ENCODE measurements at regions not wholly inside any gene's neighbourhood (a gene's known extent, or its start where the extent isn't known, plus 50 kb on each side); places are given as distances from the start of the nearest gene placed in this dataset.
"Not testable (repeated sequence)": the region's sequence is repeated elsewhere in the genome, so short reads cannot be mapped to it uniquely, and the experiment has no call there.

DNA sequence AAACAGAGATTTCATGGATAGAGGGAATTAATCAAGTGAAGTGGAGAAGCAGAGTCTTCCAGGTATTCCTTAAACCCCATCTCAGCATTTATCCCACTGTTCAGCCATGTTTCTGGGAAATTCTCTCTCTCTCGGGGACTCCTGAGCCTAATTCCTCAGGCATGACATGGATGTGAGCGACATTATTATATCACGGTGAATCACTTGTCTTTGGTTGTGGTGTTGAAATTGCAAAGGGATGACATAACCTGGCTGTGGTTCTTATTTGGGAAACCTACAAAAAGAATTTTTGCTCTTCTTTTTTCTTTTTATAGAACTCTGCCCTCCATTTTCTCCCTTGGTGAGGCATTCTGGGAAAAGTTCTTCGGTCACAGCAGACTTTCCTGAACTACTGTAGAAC is 457.9 kb upstream of the PTGER4 start:
- Histone ChIP-seq H3K4me1 (no peaks in the 10 kb centered on the region), H3K4me3 (no peak overlapping the region), H3K9me3 (no peaks in the 10 kb centered on the region), H3K36me3 (replicated peaks) (no peaks in the 10 kb centered on the region), H3K27me3 (ENCODE audit: low read depth) (peaks cover 3% of the 10 kb centered on the region; the same call in 1 of the 2 replicates)
- DNase-seq (ENCODE audit: low spot score in 2 of 2) = no peak
- in situ Hi-C loops (cut with MboI; ENCODE audit: low sequenced_read_pairs) = no loop called here

DNA sequence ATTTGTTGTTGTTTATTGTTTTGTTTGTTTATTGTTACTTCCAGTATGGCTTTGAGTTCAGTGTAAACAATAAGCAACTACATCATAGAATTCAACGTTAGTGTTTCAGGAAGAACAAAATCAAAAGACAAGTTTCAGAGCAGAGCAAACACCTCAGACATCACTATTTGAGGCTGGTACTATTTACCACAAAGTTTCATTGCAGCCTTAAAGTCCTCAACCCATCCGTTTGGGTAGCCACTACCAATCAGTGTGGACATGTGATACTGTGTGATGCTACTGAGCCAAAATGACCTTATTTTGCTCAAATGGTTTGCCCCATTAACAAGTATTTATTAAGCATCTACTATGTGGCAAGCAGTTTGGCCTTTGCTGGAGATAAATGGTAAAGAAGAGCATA is 458.5 kb upstream of the PTGER4 start:
- DNase-seq (ENCODE audit: low spot score in 2 of 2) = no peak
- Histone ChIP-seq H3K36me3 (replicated peaks) (no peaks in the 10 kb centered on the region), H3K27me3 (ENCODE audit: low read depth) (peaks cover 3% of the 10 kb centered on the region; the same call in 1 of the 2 replicates), H3K4me1 (no peaks in the 10 kb centered on the region), H3K4me3 (no peak overlapping the region), H3K9me3 (no peaks in the 10 kb centered on the region)
- in situ Hi-C loops (cut with MboI; ENCODE audit: low sequenced_read_pairs) = no loop called here

GRCh38 chr5:40220260-40220659 is 459.5 kb upstream of the PTGER4 start:
- in situ Hi-C loops (cut with MboI; ENCODE audit: low sequenced_read_pairs) = no loop called here
- no peaks in the 10 kb centered on the region for H3K36me3 ChIP-seq (replicated peaks)
- no peak overlapping the region for H3K4me3 ChIP-seq
- H3K9me3 ChIP-seq = no peaks in the 10 kb centered on the region
- no peaks in the 10 kb centered on the region for H3K27me3 ChIP-seq (ENCODE audit: low read depth)
- DNase-seq (ENCODE audit: low spot score in 2 of 2) = no peak
- H3K4me1 ChIP-seq = no peaks in the 10 kb centered on the region

- in situ Hi-C loops (cut with MboI; ENCODE audit: low sequenced_read_pairs) = no loop called here
- H3K27me3 ChIP-seq (ENCODE audit: low read depth) = no peaks in the 10 kb centered on the region
- no peaks in the 10 kb centered on the region for H3K36me3 ChIP-seq (replicated peaks)
- H3K4me1 ChIP-seq = no peaks in the 10 kb centered on the region
- H3K4me3 ChIP-seq = no peak overlapping the region
- no peaks in the 10 kb centered on the region for H3K9me3 ChIP-seq
- no peak for DNase-seq (ENCODE audit: low spot score in 2 of 2)
Observed at GRCh38 chr5:40217553-40217952, 462.2 kb upstream of the PTGER4 start.

GRCh38 chr5:40210694-40211093 is 469.0 kb upstream of the PTGER4 start:
- no peak for DNase-seq (ENCODE audit: low spot score in 2 of 2)
- Histone ChIP-seq H3K4me1 (no peaks in the 10 kb centered on the region), H3K36me3 (replicated peaks) (no peaks in the 10 kb centered on the region), H3K27me3 (ENCODE audit: low read depth) (no peaks in the 10 kb centered on the region), H3K9me3 (no peaks in the 10 kb centered on the region), H3K4me3 (no peak overlapping the region)
- in situ Hi-C loops (cut with MboI; ENCODE audit: low sequenced_read_pairs) = no loop called here

- no peaks in the 10 kb centered on the region for H3K27me3 ChIP-seq (ENCODE audit: low read depth)
- no peaks in the 10 kb centered on the region for H3K4me1 ChIP-seq
- DNase-seq (ENCODE audit: low spot score in 2 of 2) = no peak
- in situ Hi-C loops (cut with MboI; ENCODE audit: low sequenced_read_pairs) = no loop called here
- no peaks in the 10 kb centered on the region for H3K36me3 ChIP-seq (replicated peaks)
- no peak overlapping the region for H3K4me3 ChIP-seq
- H3K9me3 ChIP-seq = no peaks in the 10 kb centered on the region
Observed at GRCh38 chr5:40206030-40206429, 473.7 kb upstream of the PTGER4 start.

DNA sequence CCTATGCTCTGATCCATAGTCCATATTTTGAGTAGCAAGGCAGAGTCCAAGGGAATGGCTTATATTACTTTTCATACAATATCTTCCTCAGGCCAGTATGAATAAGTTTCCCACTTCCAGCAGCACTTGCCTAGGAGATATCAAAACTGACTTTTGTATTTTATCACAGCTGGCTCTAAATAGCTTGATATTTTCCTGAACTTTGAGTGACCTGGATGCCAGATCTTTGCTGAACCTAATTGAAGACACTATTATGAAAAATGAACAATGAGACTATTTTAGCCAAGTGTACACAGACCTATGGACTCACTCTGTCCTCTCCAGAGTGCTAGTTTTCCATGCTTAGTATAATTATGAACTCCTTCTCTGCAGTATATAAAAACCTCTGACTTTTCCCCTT is 475.6 kb upstream of the PTGER4 start:
- no peak for DNase-seq (ENCODE audit: low spot score in 2 of 2)

DNA sequence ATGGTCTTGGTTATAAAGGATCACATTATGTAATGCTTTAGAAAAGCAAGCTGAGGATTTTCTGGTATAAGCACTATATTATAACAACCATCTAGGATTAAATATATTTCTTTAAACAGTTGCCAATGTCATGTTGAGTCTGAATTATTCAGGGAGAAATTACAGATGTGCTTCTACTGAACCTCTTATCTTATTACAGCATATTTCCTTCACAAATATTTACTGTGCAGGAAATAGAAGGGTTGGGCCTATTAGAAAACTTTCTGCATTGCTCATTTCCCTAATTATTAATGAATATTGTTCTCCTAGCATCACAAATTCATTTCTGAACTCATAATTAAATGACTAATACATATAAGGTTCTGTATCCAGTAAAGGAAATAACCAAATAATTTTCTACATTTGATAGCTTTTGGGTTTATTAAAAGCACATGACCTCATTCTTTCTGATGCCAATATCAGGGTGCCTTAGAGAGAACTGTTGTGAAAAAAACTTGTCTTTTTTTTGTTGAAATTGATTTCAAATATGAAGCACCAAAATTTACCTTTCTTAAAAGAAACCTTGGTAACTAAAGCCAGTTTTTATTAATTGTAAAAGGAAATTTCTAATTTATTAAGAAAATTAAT is 476.8 kb upstream of the PTGER4 start:
- in situ Hi-C loops (cut with MboI; ENCODE audit: low sequenced_read_pairs) = no loop called here
- Histone ChIP-seq H3K4me3 (no peak overlapping the region), H3K9me3 (no peaks in the 10 kb centered on the region), H3K27me3 (ENCODE audit: low read depth) (no peaks in the 10 kb centered on the region), H3K36me3 (replicated peaks) (no peaks in the 10 kb centered on the region), H3K4me1 (no peaks in the 10 kb centered on the region)
- no peak for DNase-seq (ENCODE audit: low spot score in 2 of 2)

More for the DNA sequence above, 475.6 kb upstream of the PTGER4 start:
- in situ Hi-C loops (cut with MboI; ENCODE audit: low sequenced_read_pairs) = no loop called here
- Histone ChIP-seq H3K4me1 (no peaks in the 10 kb centered on the region), H3K4me3 (no peak overlapping the region), H3K36me3 (replicated peaks) (no peaks in the 10 kb centered on the region), H3K27me3 (ENCODE audit: low read depth) (no peaks in the 10 kb centered on the region), H3K9me3 (no peaks in the 10 kb centered on the region)

GRCh38 chr5:40198736-40199135 is 481.0 kb upstream of the PTGER4 start:
- no peaks in the 10 kb centered on the region for H3K27me3 ChIP-seq (ENCODE audit: low read depth)
- in situ Hi-C loops (cut with MboI; ENCODE audit: low sequenced_read_pairs) = no loop called here
- no peaks in the 10 kb centered on the region for H3K36me3 ChIP-seq (replicated peaks)
- H3K9me3 ChIP-seq = no peaks in the 10 kb centered on the region
- H3K4me1 ChIP-seq = no peaks in the 10 kb centered on the region
- DNase-seq (ENCODE audit: low spot score in 2 of 2) = no peak
- H3K4me3 ChIP-seq = no peak overlapping the region

- DNase-seq (ENCODE audit: low spot score in 2 of 2); H3K36me3 ChIP-seq (replicated peaks); H3K4me3 ChIP-seq; H3K4me1 ChIP-seq; H3K9me3 ChIP-seq; H3K27me3 ChIP-seq (ENCODE audit: low read depth); in situ Hi-C loops (cut with MboI; ENCODE audit: low sequenced_read_pairs): not testable (repeated sequence)
Observed at GRCh38 chr5:40195574-40195973, 484.1 kb upstream of the PTGER4 start.

DNA sequence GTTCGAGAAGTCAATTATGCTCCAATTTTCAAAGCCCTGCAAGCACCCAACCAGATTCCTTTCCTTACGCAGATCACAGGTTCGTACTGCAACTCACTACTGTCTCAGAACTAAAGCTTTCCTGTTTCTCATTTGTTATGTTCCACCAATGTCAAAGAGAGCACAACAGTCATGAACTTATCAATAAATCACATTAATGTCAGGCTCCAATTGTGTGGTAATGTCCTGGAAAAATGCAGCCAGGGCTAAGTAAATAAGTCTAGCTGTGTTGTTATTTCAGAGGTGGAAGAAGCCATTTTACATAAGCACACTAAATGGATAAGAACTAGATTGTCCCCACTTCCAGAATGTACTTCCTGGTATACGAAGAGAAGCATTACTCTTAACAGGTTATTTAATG is 488.6 kb upstream of the PTGER4 start:
- Histone ChIP-seq H3K36me3 (replicated peaks) (no peaks in the 10 kb centered on the region), H3K9me3 (no peaks in the 10 kb centered on the region), H3K27me3 (ENCODE audit: low read depth) (no peaks in the 10 kb centered on the region), H3K4me1 (no peaks in the 10 kb centered on the region), H3K4me3 (no peak overlapping the region)
- DNase-seq (ENCODE audit: low spot score in 2 of 2) = no peak
- in situ Hi-C loops (cut with MboI; ENCODE audit: low sequenced_read_pairs) = no loop called here

DNA sequence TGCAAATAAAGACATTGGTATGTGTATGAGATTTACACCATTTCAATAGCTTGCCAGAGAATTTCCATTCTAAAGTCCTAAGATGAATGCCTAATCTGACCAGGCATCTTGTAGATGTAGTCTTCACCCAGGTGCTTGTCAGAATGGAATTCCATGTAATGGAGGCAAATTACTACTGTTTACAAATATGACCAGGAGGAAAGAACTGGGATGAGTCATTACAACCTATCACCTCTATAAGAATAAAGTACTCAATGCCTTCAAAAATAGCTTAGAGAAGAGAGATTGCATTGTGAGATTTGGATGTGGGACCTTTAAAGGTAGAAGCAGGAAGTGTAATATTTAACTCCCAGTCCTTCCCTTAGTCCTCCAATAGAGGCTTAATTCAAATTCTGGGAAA is 507.0 kb upstream of the PTGER4 start:
- H3K27me3 ChIP-seq (ENCODE audit: low read depth) = no peaks in the 10 kb centered on the region
- no peaks in the 10 kb centered on the region for H3K4me1 ChIP-seq
- H3K36me3 ChIP-seq (replicated peaks) = no peaks in the 10 kb centered on the region
- in situ Hi-C loops (cut with MboI; ENCODE audit: low sequenced_read_pairs) = no loop called here
- DNase-seq (ENCODE audit: low spot score in 2 of 2) = no peak
- H3K9me3 ChIP-seq = no peaks in the 10 kb centered on the region
- no peak overlapping the region for H3K4me3 ChIP-seq

DNA sequence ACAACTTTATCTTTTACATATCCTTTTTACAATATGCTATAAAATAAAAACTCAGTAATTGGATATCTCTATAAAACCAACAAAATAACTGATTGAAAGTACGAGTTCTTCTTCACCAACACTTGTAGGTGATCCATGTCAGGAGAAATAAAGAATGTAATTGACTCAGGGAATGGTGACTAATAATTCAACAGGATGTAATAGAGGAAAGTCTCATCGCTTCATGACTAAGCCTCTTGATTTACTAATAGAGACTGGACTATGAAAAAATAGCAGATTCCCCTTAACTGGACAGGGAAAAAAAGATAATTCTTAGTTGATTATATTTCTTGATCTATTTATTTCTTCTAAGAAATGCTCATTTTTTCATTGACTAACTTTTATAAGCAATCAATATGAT is 507.7 kb upstream of the PTGER4 start:
- in situ Hi-C loops (cut with MboI; ENCODE audit: low sequenced_read_pairs) = no loop called here
- H3K9me3 ChIP-seq = no peaks in the 10 kb centered on the region
- no peak for DNase-seq (ENCODE audit: low spot score in 2 of 2)
- no peaks in the 10 kb centered on the region for H3K27me3 ChIP-seq (ENCODE audit: low read depth)
- no peaks in the 10 kb centered on the region for H3K4me1 ChIP-seq
- no peaks in the 10 kb centered on the region for H3K36me3 ChIP-seq (replicated peaks)
- H3K4me3 ChIP-seq = no peak overlapping the region

DNA sequence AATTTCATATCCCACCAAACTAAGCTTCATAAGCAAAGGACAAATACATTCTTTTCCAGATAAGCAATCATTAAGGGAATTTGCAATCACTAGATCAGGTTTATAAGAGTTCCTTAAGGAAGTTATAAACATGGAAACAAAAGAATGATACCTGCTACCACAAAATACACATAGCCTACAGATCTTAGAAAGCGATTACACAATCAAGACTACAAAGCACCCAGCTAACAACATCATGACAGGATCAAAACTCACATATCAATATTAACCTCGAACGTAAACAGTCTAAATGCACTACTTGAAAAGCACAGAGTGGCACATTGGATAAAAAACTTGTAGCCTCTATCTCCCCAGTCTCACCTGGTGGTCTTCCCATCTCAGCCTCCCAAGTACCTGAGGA is 512.4 kb upstream of the PTGER4 start:
- in situ Hi-C loops (cut with MboI; ENCODE audit: low sequenced_read_pairs) = no loop called here
- Histone ChIP-seq H3K4me3 (no peak overlapping the region), H3K4me1 (no peaks in the 10 kb centered on the region), H3K36me3 (replicated peaks) (no peaks in the 10 kb centered on the region), H3K27me3 (ENCODE audit: low read depth) (no peaks in the 10 kb centered on the region), H3K9me3 (no peaks in the 10 kb centered on the region)
- no peak for DNase-seq (ENCODE audit: low spot score in 2 of 2)

DNA sequence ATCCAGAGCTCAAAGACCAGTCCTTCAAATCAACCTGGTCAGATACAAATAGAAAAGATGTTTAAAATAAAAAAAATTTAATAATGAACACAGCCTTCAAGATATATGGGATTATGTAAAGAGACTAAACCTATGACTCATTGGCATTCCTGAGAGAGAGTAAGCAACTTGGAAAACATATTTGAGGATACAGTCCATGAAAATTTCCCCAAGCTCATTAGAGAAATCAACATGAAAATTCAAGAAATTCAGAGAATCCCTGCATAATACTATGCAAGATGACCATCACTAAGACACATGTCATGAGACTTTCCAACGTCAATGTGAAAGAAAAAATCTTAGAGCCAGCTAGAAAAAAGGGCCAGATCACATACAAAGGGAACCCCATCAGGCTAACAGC is 512.9 kb upstream of the PTGER4 start:
- no peaks in the 10 kb centered on the region for H3K36me3 ChIP-seq (replicated peaks)
- no peak for DNase-seq (ENCODE audit: low spot score in 2 of 2)
- no peaks in the 10 kb centered on the region for H3K9me3 ChIP-seq
- H3K27me3 ChIP-seq (ENCODE audit: low read depth) = no peaks in the 10 kb centered on the region
- H3K4me3 ChIP-seq = no peak overlapping the region
- H3K4me1 ChIP-seq = no peaks in the 10 kb centered on the region
- in situ Hi-C loops (cut with MboI; ENCODE audit: low sequenced_read_pairs) = no loop called here

Data from HAP-1 (cell line).